Liver (tissue), 3 donors: ENCODE measurements at regions not wholly inside any gene's neighbourhood (a gene's known extent, or its start where the extent isn't known, plus 50 kb on each side); places are given as distances from the start of the nearest gene placed in this dataset.

ENCODE experiments used
- RXRA ChIP-seq, 2 donors: IDR thresholded peaks; 2 replicates each; pipeline ENCODE4 v1.6.1; 2017 to 2018; ENCODE audit warnings: antibody characterized with exemption in 2 of 2, mild to moderate bottlenecking in 1 of 2
- TAF1 ChIP-seq: conservative IDR thresholded peaks from 2 replicates; pipeline ENCODE4 v1.6.1; 2016; ENCODE audit warnings: antibody characterized with exemption, mild to moderate bottlenecking
- YY1 ChIP-seq: IDR thresholded peaks from 2 replicates; pipeline ENCODE4 v1.6.1; 2016; ENCODE audit warnings: antibody characterized with exemption, mild to moderate bottlenecking
- TF ChIP-seq, protein P1 (sequence below): fragments of 150-350 bp; IDR thresholded peaks from 2 replicates; pipeline ENCODE4 v1.5.1; 2017; ENCODE audit warnings: improper control_type of control experiment, low read depth, low read length; ENCODE audit not compliant: missing input control
- TF ChIP-seq, protein P2 (sequence below): IDR thresholded peaks from 2 replicates; pipeline ENCODE4 v1.6.1; 2016; ENCODE audit warnings: antibody characterized with exemption
- donor health status: healthy.
- donor health status: healthy.

- TF ChIP-seq, protein P1, sequence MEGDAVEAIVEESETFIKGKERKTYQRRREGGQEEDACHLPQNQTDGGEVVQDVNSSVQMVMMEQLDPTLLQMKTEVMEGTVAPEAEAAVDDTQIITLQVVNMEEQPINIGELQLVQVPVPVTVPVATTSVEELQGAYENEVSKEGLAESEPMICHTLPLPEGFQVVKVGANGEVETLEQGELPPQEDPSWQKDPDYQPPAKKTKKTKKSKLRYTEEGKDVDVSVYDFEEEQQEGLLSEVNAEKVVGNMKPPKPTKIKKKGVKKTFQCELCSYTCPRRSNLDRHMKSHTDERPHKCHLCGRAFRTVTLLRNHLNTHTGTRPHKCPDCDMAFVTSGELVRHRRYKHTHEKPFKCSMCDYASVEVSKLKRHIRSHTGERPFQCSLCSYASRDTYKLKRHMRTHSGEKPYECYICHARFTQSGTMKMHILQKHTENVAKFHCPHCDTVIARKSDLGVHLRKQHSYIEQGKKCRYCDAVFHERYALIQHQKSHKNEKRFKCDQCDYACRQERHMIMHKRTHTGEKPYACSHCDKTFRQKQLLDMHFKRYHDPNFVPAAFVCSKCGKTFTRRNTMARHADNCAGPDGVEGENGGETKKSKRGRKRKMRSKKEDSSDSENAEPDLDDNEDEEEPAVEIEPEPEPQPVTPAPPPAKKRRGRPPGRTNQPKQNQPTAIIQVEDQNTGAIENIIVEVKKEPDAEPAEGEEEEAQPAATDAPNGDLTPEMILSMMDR, result no peak
- TF ChIP-seq TAF1 (no peak), YY1 (no peak), RXRA (IDR thresholded peaks at IDR 0.05) (no peak)
- TF ChIP-seq, protein P2, sequence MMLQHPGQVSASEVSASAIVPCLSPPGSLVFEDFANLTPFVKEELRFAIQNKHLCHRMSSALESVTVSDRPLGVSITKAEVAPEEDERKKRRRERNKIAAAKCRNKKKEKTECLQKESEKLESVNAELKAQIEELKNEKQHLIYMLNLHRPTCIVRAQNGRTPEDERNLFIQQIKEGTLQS, result no peak
Measured at GRCh38 chr7:25656071-25656470, 427.8 kb upstream of the NPVF start.
